Endothelial cell of umbilical vein (primary cell): ENCODE measurements at regions not wholly inside any gene's neighbourhood (a gene's known extent, or its start where the extent isn't known, plus 50 kb on each side); places are given as distances from the start of the nearest gene placed in this dataset.

Experiments
- BruUV-seq: library from RNA; stranded (reverse); fragments of 400-500 nt; replicated peaks from 2 replicates; lab custom pipeline; 2021; lab: Mats Ljungman, UMichigan
- CTCF ChIA-PET: fragments of 300-600, 350-600 bp; sonication (Branson Sonifier 250); formaldehyde crosslinking; loops from one replicate; lab custom pipeline; 2021; ENCODE audit warnings: antibody characterized with exemption, inconsistent platforms; lab: Charles Lee
- POLR2A ChIA-PET: fragments of 300-600, 350-600 bp; sonication (Branson Sonifier 250); formaldehyde crosslinking; loops from one replicate; lab custom pipeline; 2021; ENCODE audit warnings: antibody characterized with exemption, inconsistent platforms; lab: Charles Lee
- DNase-seq: peaks from one replicate; pipeline ENCODE4 v3.0.0-alpha.2; 2011; ENCODE audit warnings: low read depth, low spot score
- FAIRE-seq: peaks from 2 replicates; lab custom pipeline; 2011; peaks lifted over from hg19 to GRCh38; lab: Jason Lieb, UNC
- H2AFZ ChIP-seq: 2 replicates; pipeline ENCODE4 v1.6.0; 2012; ENCODE audit warnings: low read depth, low read length, control low read depth, inconsistent platforms
- H3K27ac ChIP-seq: 2 replicates; pipeline ENCODE4 v1.5.1; 2011; ENCODE audit warnings: low read depth, mild to moderate bottlenecking, control low read depth, low read length, moderate library complexity; ENCODE audit not compliant: insufficient read depth
- H3K27me3 ChIP-seq, 2 experiments: 2 replicates each; pipeline versions ENCODE4 v1.6.0 to v1.6.1; 2011; ENCODE audit warnings: low read length in 2 of 2, mixed read lengths in 1 of 2; ENCODE audit not compliant: control insufficient read depth in 2 of 2, insufficient read depth in 2 of 2
- H3K36me3 ChIP-seq, 2 experiments: 2 replicates in 1 of 2; 3 replicates in 1 of 2; pipeline ENCODE4 v1.5.1; 2011; ENCODE audit warnings: low read length in 2 of 2, mild to moderate bottlenecking in 1 of 2, moderate library complexity in 1 of 2; ENCODE audit not compliant: control insufficient read depth in 2 of 2, insufficient read depth in 2 of 2; ENCODE audit errors: extremely low read depth in 1 of 2
- H3K4me1 ChIP-seq: 3 replicates; pipeline ENCODE4 v1.5.1; 2011; ENCODE audit warnings: mild to moderate bottlenecking, low read length; ENCODE audit not compliant: control insufficient read depth, insufficient read depth; ENCODE audit errors: extremely low read depth
- H3K4me2 ChIP-seq: 2 replicates; pipeline ENCODE4 v1.6.1; 2011; ENCODE audit warnings: low read length, control low read depth, mixed read lengths; ENCODE audit not compliant: insufficient read depth
- H3K4me3 ChIP-seq, 3 experiments: fragments of 200-600 bp in 1 of 3; sonication (generic), shearing (Covaris generic) in 1 of 3; replicated peaks in 1 of 3; 2 replicates each; pipeline ENCODE4 v1.5.1; 2011 to 2016; ENCODE audit warnings: control low read depth in 3 of 3, low read length in 3 of 3, mild to moderate bottlenecking in 2 of 3, inconsistent platforms in 1 of 3, low read depth in 1 of 3, moderate library complexity in 1 of 3; ENCODE audit not compliant: insufficient read depth in 1 of 3
- H3K79me2 ChIP-seq: 2 replicates; pipeline ENCODE4 v1.6.0; 2012; ENCODE audit warnings: low read length, inconsistent platforms; ENCODE audit not compliant: control insufficient read depth, insufficient read depth
- H3K9ac ChIP-seq: replicated peaks from 2 replicates; pipeline ENCODE3; 2011; ENCODE audit warnings: low read length, control low read depth; ENCODE audit not compliant: insufficient read depth; ENCODE audit errors: extremely low read depth
- H3K9me1 ChIP-seq: replicated peaks from 3 replicates; pipeline ENCODE4 v1.6.0; 2011; ENCODE audit warnings: mild to moderate bottlenecking, low read length; ENCODE audit not compliant: control insufficient read depth, insufficient read depth; ENCODE audit errors: extremely low read depth
- H3K9me3 ChIP-seq: replicated peaks from 2 replicates; pipeline ENCODE4 v1.5.1; 2012; ENCODE audit warnings: low read length, inconsistent platforms; ENCODE audit not compliant: control insufficient read depth, insufficient read depth
- H4K20me1 ChIP-seq: replicated peaks from 2 replicates; pipeline ENCODE3; 2011; ENCODE audit warnings: mild to moderate bottlenecking, low read length; ENCODE audit not compliant: control insufficient read depth, insufficient read depth; ENCODE audit errors: extremely low read depth
- EZH2 ChIP-seq: IDR thresholded peaks from 2 replicates; pipeline ENCODE4 v1.6.1; 2012; ENCODE audit warnings: borderline replicate concordance, low read depth, mild to moderate bottlenecking, moderate library complexity, low read length, inconsistent platforms; ENCODE audit not compliant: severe bottlenecking
- FOS ChIP-seq: IDR thresholded peaks from 2 replicates; pipeline ENCODE4 v1.6.1; 2011; ENCODE audit warnings: mild to moderate bottlenecking, low read length, moderate library complexity, borderline replicate concordance; ENCODE audit not compliant: insufficient read depth
- GATA2 ChIP-seq: IDR thresholded peaks from 2 replicates; pipeline ENCODE4 v1.7.0; 2011; ENCODE audit warnings: low read depth, mild to moderate bottlenecking, moderate library complexity, mixed read lengths, low read length; ENCODE audit not compliant: insufficient read length, insufficient read depth
- JUN ChIP-seq: IDR thresholded peaks from 2 replicates; pipeline ENCODE4 v1.6.1; 2011; ENCODE audit warnings: borderline replicate concordance, low read depth; ENCODE audit not compliant: insufficient read length, insufficient read depth
- MYC ChIP-seq: IDR thresholded peaks from one replicate; pipeline ENCODE4 v1.6.1; 2011; ENCODE audit warnings: mild to moderate bottlenecking, low read depth, low read length
- POLR2A ChIP-seq: IDR thresholded peaks from 2 replicates; pipeline ENCODE4 v1.6.1; 2012; ENCODE audit warnings: low read depth, mild to moderate bottlenecking, control low read depth, low read length
- POLR2AphosphoS5 ChIP-seq: IDR thresholded peaks from 2 replicates; pipeline ENCODE4 v1.6.1; 2012; ENCODE audit warnings: low read depth, mild to moderate bottlenecking, control low read depth, low read length, moderate library complexity; ENCODE audit not compliant: insufficient read depth
- dilution Hi-C: fragments of 300-500 bp; cut with MboI; formaldehyde crosslinking; loops from one replicate; pipeline ENCODE4 v1.15.0; 2019; ENCODE audit warnings: low sequenced_read_pairs; ENCODE audit not compliant: extremely low pct_ligation_motif_present
- intact Hi-C: fragments of 100-400 bp; cut with micrococcal nuclease; formaldehyde crosslinking; loops from one replicate; pipeline ENCODE4 v1.10.0; 2022
- TF ChIP-seq, protein P1 (sequence below), 2 donors: IDR thresholded peaks; 1 replicate in 1 of 2; 2 replicates in 1 of 2; pipeline ENCODE4 v1.5.1; 2011; ENCODE audit warnings: low read length in 2 of 2, mild to moderate bottlenecking in 2 of 2, moderate library complexity in 2 of 2, control low read depth in 1 of 2, inconsistent platforms in 1 of 2, low read depth in 1 of 2; ENCODE audit not compliant: insufficient read depth in 1 of 2; ENCODE audit errors: extremely low read depth in 1 of 2
- TF ChIP-seq, protein P2 (sequence below): IDR thresholded peaks from 2 replicates; pipeline ENCODE4 v1.6.1; 2011; ENCODE audit not compliant: insufficient read depth, insufficient read length

DNA sequence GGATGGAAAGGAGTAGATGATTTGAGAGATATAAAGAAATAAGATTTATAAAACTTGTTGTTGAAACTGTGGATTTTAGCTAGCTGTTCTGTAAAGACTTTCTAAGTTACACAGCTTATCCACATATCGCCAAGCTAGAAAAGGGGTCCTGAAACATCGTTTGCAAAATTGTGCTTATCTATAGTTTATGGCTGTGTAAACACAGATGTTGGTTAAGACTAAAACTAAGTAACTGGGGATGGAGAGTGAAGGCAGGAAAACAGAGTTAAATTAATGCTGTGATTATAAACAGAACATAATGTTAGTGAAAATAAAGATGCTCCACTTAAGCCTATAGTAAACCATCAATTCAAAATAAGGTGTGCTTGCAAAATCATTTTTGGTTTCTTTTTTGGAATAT is 311.3 kb upstream of the DDHD1 start:
- Histone ChIP-seq H4K20me1 (no peaks in the 10 kb centered on the region), H3K9ac (no peak overlapping the region), H3K4me2 (no peak overlapping the region), H3K9me3 (no peaks in the 10 kb centered on the region), H2AFZ (no peak overlapping the region), H3K27me3 (peaks cover 6 to 7% of the 10 kb centered on the region in 2 experiments), H3K9me1 (no peaks in the 10 kb centered on the region), H3K4me1 (no peaks in the 10 kb centered on the region), H3K79me2 (no peaks in the 10 kb centered on the region), H3K27ac (no peak overlapping the region), H3K36me3 (no peaks in the 10 kb centered on the region), H3K4me3 (no peak overlapping the region)
- TF ChIP-seq JUN, result no peak
- no peak for TF ChIP-seq EZH2
- no peak for TF ChIP-seq POLR2AphosphoS5
- TF ChIP-seq MYC, result no peak
- TF ChIP-seq GATA2, result no peak
- TF ChIP-seq POLR2A, result no peak
- TF ChIP-seq FOS, result no peak
- TF ChIP-seq, protein P1, sequence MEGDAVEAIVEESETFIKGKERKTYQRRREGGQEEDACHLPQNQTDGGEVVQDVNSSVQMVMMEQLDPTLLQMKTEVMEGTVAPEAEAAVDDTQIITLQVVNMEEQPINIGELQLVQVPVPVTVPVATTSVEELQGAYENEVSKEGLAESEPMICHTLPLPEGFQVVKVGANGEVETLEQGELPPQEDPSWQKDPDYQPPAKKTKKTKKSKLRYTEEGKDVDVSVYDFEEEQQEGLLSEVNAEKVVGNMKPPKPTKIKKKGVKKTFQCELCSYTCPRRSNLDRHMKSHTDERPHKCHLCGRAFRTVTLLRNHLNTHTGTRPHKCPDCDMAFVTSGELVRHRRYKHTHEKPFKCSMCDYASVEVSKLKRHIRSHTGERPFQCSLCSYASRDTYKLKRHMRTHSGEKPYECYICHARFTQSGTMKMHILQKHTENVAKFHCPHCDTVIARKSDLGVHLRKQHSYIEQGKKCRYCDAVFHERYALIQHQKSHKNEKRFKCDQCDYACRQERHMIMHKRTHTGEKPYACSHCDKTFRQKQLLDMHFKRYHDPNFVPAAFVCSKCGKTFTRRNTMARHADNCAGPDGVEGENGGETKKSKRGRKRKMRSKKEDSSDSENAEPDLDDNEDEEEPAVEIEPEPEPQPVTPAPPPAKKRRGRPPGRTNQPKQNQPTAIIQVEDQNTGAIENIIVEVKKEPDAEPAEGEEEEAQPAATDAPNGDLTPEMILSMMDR (IDR thresholded peaks at IDR 0.05; ENCODE audit: extremely low read depth in 1 of 2, insufficient read depth in 1 of 2, low read depth in 1 of 2, low read length in 2 of 2), result no peak
- TF ChIP-seq, protein P2, sequence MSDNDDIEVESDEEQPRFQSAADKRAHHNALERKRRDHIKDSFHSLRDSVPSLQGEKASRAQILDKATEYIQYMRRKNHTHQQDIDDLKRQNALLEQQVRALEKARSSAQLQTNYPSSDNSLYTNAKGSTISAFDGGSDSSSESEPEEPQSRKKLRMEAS, result no peak
- intact Hi-C loops (no loop called here), dilution Hi-C loops (no loop called here)
- DNase-seq (no peak), FAIRE-seq (no peak)
- ChIA-PET CTCF (interaction anchor here (1.2 kb wide), 1 partner anchor 32 kb away, joined by 3 read pairs; no protein-coding TSS in a partner anchor), POLR2A (no interaction called here)
- BruUV-seq, result no TSS peak
